SH-SY5Y (cell line): ENCODE measurements at regions not wholly inside any gene's neighbourhood (a gene's known extent, or its start where the extent isn't known, plus 50 kb on each side); places are given as distances from the start of the nearest gene placed in this dataset.

Experiments used
- GATA2 ChIP-seq: IDR thresholded peaks from 2 replicates; pipeline ENCODE4 v1.6.1; 2011; ENCODE audit warnings: mild to moderate bottlenecking, low read depth, low read length
- GATA3 ChIP-seq: IDR thresholded peaks from 2 replicates; pipeline ENCODE4 v1.6.1; 2011; ENCODE audit warnings: low read depth, mild to moderate bottlenecking, low read length, moderate library complexity

GRCh38 chr2:224121406-224122067 is 82.5 kb upstream of the SERPINE2 start:
- TF ChIP-seq GATA2 (no peak), GATA3 (no peak)

- no peak for TF ChIP-seq GATA2
- TF ChIP-seq GATA3 = no peak
Measured at GRCh38 chr2:224120986-224121385, 81.9 kb upstream of the SERPINE2 start.

GRCh38 chr2:224114428-224114827 is 75.3 kb upstream of the SERPINE2 start:
- no peak for TF ChIP-seq GATA3
- no peak for TF ChIP-seq GATA2

GRCh38 chr2:224111576-224111975 is 72.5 kb upstream of the SERPINE2 start:
- TF ChIP-seq GATA2 = no peak
- no peak for TF ChIP-seq GATA3

GRCh38 chr2:224110811-224111210 is 71.7 kb upstream of the SERPINE2 start:
- TF ChIP-seq GATA3 = no peak

GRCh38 chr2:224109751-224110150 is 70.7 kb upstream of the SERPINE2 start:
- TF ChIP-seq GATA2 (no peak), GATA3 (no peak)

- no peak for TF ChIP-seq GATA2
- TF ChIP-seq GATA3 = no peak
Measured at GRCh38 chr2:224106794-224107193, 67.7 kb upstream of the SERPINE2 start.

GRCh38 chr2:224104668-224105386 is 65.7 kb upstream of the SERPINE2 start:
- no peak for TF ChIP-seq GATA2

GRCh38 chr2:224103651-224104050 is 64.6 kb upstream of the SERPINE2 start:
- TF ChIP-seq GATA3 (no peak), GATA2 (no peak)

- TF ChIP-seq GATA2 (no peak), GATA3 (no peak)
Measured at GRCh38 chr2:224102991-224103390, 63.9 kb upstream of the SERPINE2 start.

- TF ChIP-seq GATA3 = no peak
- TF ChIP-seq GATA2 = no peak
Measured at GRCh38 chr2:224101820-224102630, 62.9 kb upstream of the SERPINE2 start.

GRCh38 chr2:224099861-224100643 is 61.0 kb upstream of the SERPINE2 start:
- TF ChIP-seq GATA3 (no peak), GATA2 (no peak)

GRCh38 chr2:224098481-224099230 is 59.6 kb upstream of the SERPINE2 start:
- no peak for TF ChIP-seq GATA3

- no peak for TF ChIP-seq GATA3
- TF ChIP-seq GATA2 = no peak
Measured at GRCh38 chr2:224094413-224094812, 55.3 kb upstream of the SERPINE2 start.
